Tibial nerve (tissue), 4 donors: ENCODE measurements at regions not wholly inside any gene's neighbourhood (a gene's known extent, or its start where the extent isn't known, plus 50 kb on each side); places are given as distances from the start of the nearest gene placed in this dataset.
"Not testable (repeated sequence)": the region's sequence is repeated elsewhere in the genome, so short reads cannot be mapped to it uniquely, and the experiment has no call there.

ENCODE experiments used
- DNase-seq, 2 donors: peaks; one replicate each; pipeline ENCODE4 v3.0.0-alpha.2; 2019; ENCODE audit warnings: low spot score in 2 of 2
- H3K27ac ChIP-seq, 4 donors: fragments of 200-600 bp; sonication (generic) in 3 of 4; one replicate each; pipeline ENCODE4 v1.5.1; 2017 to 2019; ENCODE audit warnings: mild to moderate bottlenecking in 1 of 4
- H3K27me3 ChIP-seq, 2 donors: fragments of 200-600 bp; sonication (generic) in 1 of 2; one replicate each; pipeline versions ENCODE4 v1.5.1 to v1.6.0; 2017 to 2019
- H3K36me3 ChIP-seq, 3 donors: fragments of 200-600 bp; sonication (generic); one replicate each; pipeline ENCODE4 v1.5.1; 2018 to 2019
- H3K4me1 ChIP-seq, 4 donors: fragments of 200-600 bp; sonication (generic) in 3 of 4; one replicate each; pipeline ENCODE4 v1.5.1; 2017 to 2019
- H3K4me3 ChIP-seq, 4 donors: fragments of 200-600 bp; sonication (generic) in 3 of 4; one replicate each; pipeline ENCODE4 v1.5.1; 2017 to 2019; ENCODE audit warnings: mild to moderate bottlenecking in 1 of 4, moderate library complexity in 1 of 4
- H3K9me3 ChIP-seq, 4 donors: fragments of 200-600 bp; sonication (generic) in 3 of 4; one replicate each; pipeline ENCODE4 v1.5.1; 2017 to 2019
- CTCF ChIP-seq, 5 experiments: fragments of 200-600 bp in 3 of 5; fragments of 450-650 bp in 2 of 5; sonication (generic) in 3 of 5; IDR thresholded peaks; one replicate each; pipeline ENCODE4 v1.5.1; 2016 to 2019; ENCODE audit warnings: antibody characterized with exemption in 5 of 5, mild to moderate bottlenecking in 3 of 5, moderate library complexity in 2 of 5
- EP300 ChIP-seq, 2 donors: sonication (generic); formaldehyde crosslinking; IDR thresholded peaks; one replicate each; pipeline ENCODE4 v1.6.1; 2017; ENCODE audit warnings: antibody characterized with exemption in 2 of 2, mild to moderate bottlenecking in 1 of 2
- POLR2A ChIP-seq, 2 donors: fragments of 450-650 bp; IDR thresholded peaks; one replicate each; pipeline ENCODE4 v1.6.1; 2017; ENCODE audit warnings: antibody characterized with exemption in 2 of 2, mild to moderate bottlenecking in 2 of 2, moderate library complexity in 2 of 2
- WGBS, 2 donors: methylation state at CpG; one replicate each; pipeline ENCODE4 v1.1.5; 2018; 5-methylcytosine and 5-hydroxymethylcytosine counted together

GRCh38 chr10:65149878-65150277 lies 1628.7 kb downstream of the REEP3 start:
- no peak for TF ChIP-seq EP300 (IDR thresholded peaks at IDR 0.05)
- no peak for TF ChIP-seq POLR2A (IDR thresholded peaks at IDR 0.05)
- no peak for TF ChIP-seq CTCF (IDR thresholded peaks at IDR 0.05)
- no peaks in the 10 kb centered on the region for H3K36me3 ChIP-seq
- DNase-seq = no peak
- 85 to 89% methylated on average over 1 of the region's 1 CpG for WGBS, 2 donors
- no peaks in the 10 kb centered on the region for H3K4me1 ChIP-seq
- H3K27ac ChIP-seq = no peak overlapping the region
- H3K27me3 ChIP-seq = no peaks in the 10 kb centered on the region
- H3K9me3 ChIP-seq = no peaks in the 10 kb centered on the region
- H3K4me3 ChIP-seq = no peak overlapping the region

GRCh38 chr10:65166272-65166671 lies 1645.1 kb downstream of the REEP3 start:
- Histone ChIP-seq H3K4me1 (no peaks in the 10 kb centered on the region), H3K4me3 (no peak overlapping the region), H3K27me3 (no peaks in the 10 kb centered on the region), H3K27ac (no peak overlapping the region), H3K9me3 (no peaks in the 10 kb centered on the region), H3K36me3 (no peaks in the 10 kb centered on the region)
- TF ChIP-seq POLR2A (IDR thresholded peaks at IDR 0.05) (no peak), EP300 (IDR thresholded peaks at IDR 0.05) (no peak), CTCF (IDR thresholded peaks at IDR 0.05) (no peak)
- DNase-seq = no peak
- 76 to 82% methylated on average over 4 of the region's 4 CpGs for WGBS, 2 donors

- no peaks in the 10 kb centered on the region for H3K36me3 ChIP-seq
- H3K4me1 ChIP-seq = no peaks in the 10 kb centered on the region
- no peaks in the 10 kb centered on the region for H3K9me3 ChIP-seq
- H3K27me3 ChIP-seq = no peaks in the 10 kb centered on the region
- no peak overlapping the region for H3K27ac ChIP-seq
- DNase-seq = no peak
- H3K4me3 ChIP-seq = no peak overlapping the region
- 86 to 93% methylated on average over 2 of the region's 2 CpGs for WGBS, 2 donors
- TF ChIP-seq POLR2A (IDR thresholded peaks at IDR 0.05) = no peak
- no peak for TF ChIP-seq CTCF (IDR thresholded peaks at IDR 0.05)
- TF ChIP-seq EP300 (IDR thresholded peaks at IDR 0.05) = no peak
Measured at GRCh38 chr10:65172249-65172648, 1651.0 kb downstream of the REEP3 start.

GRCh38 chr10:65176994-65177393 lies 1655.8 kb downstream of the REEP3 start:
- 85 to 98% methylated on average over 7 of the region's 7 CpGs for whole genome bisulfite sequencing, 2 donors
- H3K27me3 ChIP-seq = no peaks in the 10 kb centered on the region
- no peaks in the 10 kb centered on the region for H3K4me1 ChIP-seq
- H3K27ac ChIP-seq = no peak overlapping the region
- peaks cover 0 to 3% (median 0%) of the 10 kb centered on the region in 4 donors for H3K9me3 ChIP-seq
- TF ChIP-seq EP300 (IDR thresholded peaks at IDR 0.05) (no peak), POLR2A (IDR thresholded peaks at IDR 0.05) (no peak), CTCF (IDR thresholded peaks at IDR 0.05) (no peak)
- DNase-seq = no peak
- H3K4me3 ChIP-seq = no peak overlapping the region
- no peaks in the 10 kb centered on the region for H3K36me3 ChIP-seq

GRCh38 chr10:65183236-65183635 lies 1662.0 kb downstream of the REEP3 start:
- TF ChIP-seq EP300 (IDR thresholded peaks at IDR 0.05) (no peak), POLR2A (IDR thresholded peaks at IDR 0.05) (no peak), CTCF (IDR thresholded peaks at IDR 0.05) (no peak)
- H3K36me3 ChIP-seq = no peaks in the 10 kb centered on the region
- peaks cover 0 to 3% (median 0%) of the 10 kb centered on the region in 4 donors for H3K9me3 ChIP-seq
- no peaks in the 10 kb centered on the region for H3K4me1 ChIP-seq
- 88 to 95% methylated on average over 1 of the region's 1 CpG for WGBS, 2 donors
- H3K27ac ChIP-seq = no peak overlapping the region
- H3K27me3 ChIP-seq = no peaks in the 10 kb centered on the region
- no peak overlapping the region for H3K4me3 ChIP-seq
- no peak for DNase-seq

- not testable (repeated sequence) for H3K4me3 ChIP-seq, H3K36me3 ChIP-seq, H3K9me3 ChIP-seq, H3K4me1 ChIP-seq, H3K27ac ChIP-seq, DNase-seq, H3K27me3 ChIP-seq
- WGBS, 2 donors = 80 to 100% methylated on average over 1 of the region's 1 CpG
Measured at GRCh38 chr10:65186668-65187067, 1665.5 kb downstream of the REEP3 start.
